ENCODE measurements at regions not wholly inside any gene's neighbourhood (a gene's known extent, or its start where the extent isn't known, plus 50 kb on each side); places are given as distances from the start of the nearest gene placed in this dataset.

GRCh38 chr1:82612986-82613385 is 812.3 kb downstream of the ADGRL2 start:
- TF ChIP-seq CTCF (conservative IDR thresholded peaks at IDR 0.05; ENCODE audit: low read depth, low read length) (no peak), EZH2 (IDR thresholded peaks at IDR 0.05; ENCODE audit: borderline replicate concordance, low read depth, low read length, poor library complexity, severe bottlenecking) (no peak)

Data from A673 (cell line).